ENCODE measurements at regions not wholly inside any gene's neighbourhood (a gene's known extent, or its start where the extent isn't known, plus 50 kb on each side); places are given as distances from the start of the nearest gene placed in this dataset.

DNA sequence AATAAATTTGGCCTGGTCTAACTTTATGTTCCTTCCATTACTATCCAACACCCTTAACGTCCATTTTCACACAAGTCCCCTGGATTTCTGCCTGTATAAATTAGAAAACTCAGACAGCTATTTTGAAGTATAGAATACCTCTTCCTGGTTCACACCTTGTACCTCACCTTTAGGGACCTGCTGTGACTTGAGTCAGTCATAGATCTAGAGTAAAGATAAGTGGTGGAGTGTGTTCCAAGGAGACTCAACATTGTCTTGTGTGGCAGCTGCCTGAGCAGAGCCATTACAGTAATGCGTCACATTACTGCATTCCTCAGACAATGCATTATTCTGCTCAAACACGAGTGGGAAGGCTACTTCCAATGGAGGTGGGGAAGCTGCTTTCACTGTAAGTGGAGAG lies 513.9 kb downstream of the ADRA2A start:
- TF ChIP-seq, protein P1, sequence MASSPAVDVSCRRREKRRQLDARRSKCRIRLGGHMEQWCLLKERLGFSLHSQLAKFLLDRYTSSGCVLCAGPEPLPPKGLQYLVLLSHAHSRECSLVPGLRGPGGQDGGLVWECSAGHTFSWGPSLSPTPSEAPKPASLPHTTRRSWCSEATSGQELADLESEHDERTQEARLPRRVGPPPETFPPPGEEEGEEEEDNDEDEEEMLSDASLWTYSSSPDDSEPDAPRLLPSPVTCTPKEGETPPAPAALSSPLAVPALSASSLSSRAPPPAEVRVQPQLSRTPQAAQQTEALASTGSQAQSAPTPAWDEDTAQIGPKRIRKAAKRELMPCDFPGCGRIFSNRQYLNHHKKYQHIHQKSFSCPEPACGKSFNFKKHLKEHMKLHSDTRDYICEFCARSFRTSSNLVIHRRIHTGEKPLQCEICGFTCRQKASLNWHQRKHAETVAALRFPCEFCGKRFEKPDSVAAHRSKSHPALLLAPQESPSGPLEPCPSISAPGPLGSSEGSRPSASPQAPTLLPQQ (tag by site-specific recombination; IDR thresholded peaks at IDR 0.05), result no peak
- TF ChIP-seq ZNF292 (tag by site-specific recombination; IDR thresholded peaks at IDR 0.05; ENCODE audit: borderline replicate concordance, low read depth) (no peak), ZNF48 (tag by site-specific recombination; IDR thresholded peaks at IDR 0.05) (no peak), ZNF302 (tag by site-specific recombination; IDR thresholded peaks at IDR 0.05; ENCODE audit: low read depth) (no peak), TCF7L2 (IDR thresholded peaks at IDR 0.05; ENCODE audit: borderline replicate concordance, low read depth, low read length) (no peak), SETDB1 (IDR thresholded peaks at IDR 0.05; ENCODE audit: insufficient read length, low read length) (no peak)
- TF ChIP-seq, protein P2, sequence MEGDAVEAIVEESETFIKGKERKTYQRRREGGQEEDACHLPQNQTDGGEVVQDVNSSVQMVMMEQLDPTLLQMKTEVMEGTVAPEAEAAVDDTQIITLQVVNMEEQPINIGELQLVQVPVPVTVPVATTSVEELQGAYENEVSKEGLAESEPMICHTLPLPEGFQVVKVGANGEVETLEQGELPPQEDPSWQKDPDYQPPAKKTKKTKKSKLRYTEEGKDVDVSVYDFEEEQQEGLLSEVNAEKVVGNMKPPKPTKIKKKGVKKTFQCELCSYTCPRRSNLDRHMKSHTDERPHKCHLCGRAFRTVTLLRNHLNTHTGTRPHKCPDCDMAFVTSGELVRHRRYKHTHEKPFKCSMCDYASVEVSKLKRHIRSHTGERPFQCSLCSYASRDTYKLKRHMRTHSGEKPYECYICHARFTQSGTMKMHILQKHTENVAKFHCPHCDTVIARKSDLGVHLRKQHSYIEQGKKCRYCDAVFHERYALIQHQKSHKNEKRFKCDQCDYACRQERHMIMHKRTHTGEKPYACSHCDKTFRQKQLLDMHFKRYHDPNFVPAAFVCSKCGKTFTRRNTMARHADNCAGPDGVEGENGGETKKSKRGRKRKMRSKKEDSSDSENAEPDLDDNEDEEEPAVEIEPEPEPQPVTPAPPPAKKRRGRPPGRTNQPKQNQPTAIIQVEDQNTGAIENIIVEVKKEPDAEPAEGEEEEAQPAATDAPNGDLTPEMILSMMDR (tag by site-specific recombination; IDR thresholded peaks at IDR 0.05), result no peak
- TF ChIP-seq, protein P3, sequence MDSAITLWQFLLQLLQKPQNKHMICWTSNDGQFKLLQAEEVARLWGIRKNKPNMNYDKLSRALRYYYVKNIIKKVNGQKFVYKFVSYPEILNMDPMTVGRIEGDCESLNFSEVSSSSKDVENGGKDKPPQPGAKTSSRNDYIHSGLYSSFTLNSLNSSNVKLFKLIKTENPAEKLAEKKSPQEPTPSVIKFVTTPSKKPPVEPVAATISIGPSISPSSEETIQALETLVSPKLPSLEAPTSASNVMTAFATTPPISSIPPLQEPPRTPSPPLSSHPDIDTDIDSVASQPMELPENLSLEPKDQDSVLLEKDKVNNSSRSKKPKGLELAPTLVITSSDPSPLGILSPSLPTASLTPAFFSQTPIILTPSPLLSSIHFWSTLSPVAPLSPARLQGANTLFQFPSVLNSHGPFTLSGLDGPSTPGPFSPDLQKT (IDR thresholded peaks at IDR 0.05; ENCODE audit: borderline replicate concordance, low read depth, low read length), result no peak
- TF ChIP-seq, protein P4, sequence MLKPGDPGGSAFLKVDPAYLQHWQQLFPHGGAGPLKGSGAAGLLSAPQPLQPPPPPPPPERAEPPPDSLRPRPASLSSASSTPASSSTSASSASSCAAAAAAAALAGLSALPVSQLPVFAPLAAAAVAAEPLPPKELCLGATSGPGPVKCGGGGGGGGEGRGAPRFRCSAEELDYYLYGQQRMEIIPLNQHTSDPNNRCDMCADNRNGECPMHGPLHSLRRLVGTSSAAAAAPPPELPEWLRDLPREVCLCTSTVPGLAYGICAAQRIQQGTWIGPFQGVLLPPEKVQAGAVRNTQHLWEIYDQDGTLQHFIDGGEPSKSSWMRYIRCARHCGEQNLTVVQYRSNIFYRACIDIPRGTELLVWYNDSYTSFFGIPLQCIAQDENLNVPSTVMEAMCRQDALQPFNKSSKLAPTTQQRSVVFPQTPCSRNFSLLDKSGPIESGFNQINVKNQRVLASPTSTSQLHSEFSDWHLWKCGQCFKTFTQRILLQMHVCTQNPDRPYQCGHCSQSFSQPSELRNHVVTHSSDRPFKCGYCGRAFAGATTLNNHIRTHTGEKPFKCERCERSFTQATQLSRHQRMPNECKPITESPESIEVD (tag by site-specific recombination; IDR thresholded peaks at IDR 0.05), result no peak

All from HEK293 (cell line).